ENCODE measurements at regions not wholly inside any gene's neighbourhood (a gene's known extent, or its start where the extent isn't known, plus 50 kb on each side); places are given as distances from the start of the nearest gene placed in this dataset.

DNA sequence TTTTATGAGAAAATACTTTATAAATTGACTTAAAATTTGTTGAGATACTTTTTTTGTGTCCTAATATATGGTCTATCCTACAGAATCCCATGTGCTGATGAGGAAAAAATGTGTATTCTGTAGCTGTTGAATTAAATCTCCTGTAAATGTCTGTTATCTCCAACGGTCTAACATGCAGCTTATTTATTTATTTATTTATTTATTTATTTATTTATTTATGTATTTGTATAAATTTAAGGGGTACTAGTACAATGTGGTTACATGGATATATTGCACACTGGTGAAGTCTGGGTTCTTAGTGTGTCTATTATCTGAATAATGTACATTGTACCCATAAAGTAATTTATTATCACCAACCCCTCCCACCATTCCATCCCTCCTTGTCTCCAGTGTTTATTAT lies 315.5 kb downstream of the TENT5A start:
- no peak overlapping the region for H4K91ac ChIP-seq (replicated peaks; ENCODE audit: insufficient read length, low read length)
- TF ChIP-seq EGR1 (IDR thresholded peaks at IDR 0.05; ENCODE audit: borderline replicate concordance, low read depth, low read length) (no peak), CBX5 (IDR thresholded peaks at IDR 0.05; ENCODE audit: low read depth, low read length) (no peak), KDM1A (IDR thresholded peaks at IDR 0.05; ENCODE audit: borderline replicate concordance, low read length) (no peak), RFX5 (IDR thresholded peaks at IDR 0.05; ENCODE audit: borderline replicate concordance, low read depth, low read length) (no peak), KDM4A (IDR thresholded peaks at IDR 0.05; ENCODE audit: low read depth, low read length, severe bottlenecking) (no peak)
- TF ChIP-seq, protein P1, sequence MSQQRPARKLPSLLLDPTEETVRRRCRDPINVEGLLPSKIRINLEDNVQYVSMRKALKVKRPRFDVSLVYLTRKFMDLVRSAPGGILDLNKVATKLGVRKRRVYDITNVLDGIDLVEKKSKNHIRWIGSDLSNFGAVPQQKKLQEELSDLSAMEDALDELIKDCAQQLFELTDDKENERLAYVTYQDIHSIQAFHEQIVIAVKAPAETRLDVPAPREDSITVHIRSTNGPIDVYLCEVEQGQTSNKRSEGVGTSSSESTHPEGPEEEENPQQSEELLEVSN (IDR thresholded peaks at IDR 0.05) = no peak
- TF ChIP-seq, protein P2, sequence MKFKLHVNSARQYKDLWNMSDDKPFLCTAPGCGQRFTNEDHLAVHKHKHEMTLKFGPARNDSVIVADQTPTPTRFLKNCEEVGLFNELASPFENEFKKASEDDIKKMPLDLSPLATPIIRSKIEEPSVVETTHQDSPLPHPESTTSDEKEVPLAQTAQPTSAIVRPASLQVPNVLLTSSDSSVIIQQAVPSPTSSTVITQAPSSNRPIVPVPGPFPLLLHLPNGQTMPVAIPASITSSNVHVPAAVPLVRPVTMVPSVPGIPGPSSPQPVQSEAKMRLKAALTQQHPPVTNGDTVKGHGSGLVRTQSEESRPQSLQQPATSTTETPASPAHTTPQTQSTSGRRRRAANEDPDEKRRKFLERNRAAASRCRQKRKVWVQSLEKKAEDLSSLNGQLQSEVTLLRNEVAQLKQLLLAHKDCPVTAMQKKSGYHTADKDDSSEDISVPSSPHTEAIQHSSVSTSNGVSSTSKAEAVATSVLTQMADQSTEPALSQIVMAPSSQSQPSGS (IDR thresholded peaks at IDR 0.05; ENCODE audit: low read length) = no peak

More for the DNA sequence above, 315.5 kb downstream of the TENT5A start:
- ChIA-PET CTCF (ENCODE audit: partially characterized antibody) (no interaction called here), POLR2A (ENCODE audit: partially characterized antibody) (no interaction called here)
- Histone ChIP-seq H3K4me1 (replicated peaks in 1 of 4; ENCODE audit: control insufficient read depth in 3 of 4, insufficient read depth in 4 of 4, low read length in 3 of 4) (no peaks in the 10 kb centered on the region), H3K9me3 (ENCODE audit: insufficient read depth in 2 of 2, low read depth in 1 of 2, low read length in 1 of 2) (peaks cover 6 to 8% of the 10 kb centered on the region in 2 experiments; a peak in 2 of 4 replicates), H2BK20ac (ENCODE audit: low read length) (no peak overlapping the region), H3K4me2 (ENCODE audit: insufficient read depth in 1 of 2, low read depth in 2 of 2, low read length in 2 of 2) (no peak overlapping the region), H3K4me3 (ENCODE audit: extremely low read depth in 1 of 4, insufficient read depth in 2 of 4, low read depth in 3 of 4, low read length in 4 of 4) (no peak overlapping the region), H4K20me1 (replicated peaks in 1 of 2; ENCODE audit: control insufficient read depth in 1 of 2, insufficient read depth in 2 of 2, low read length in 2 of 2) (no peaks in the 10 kb centered on the region), H2BK12ac (ENCODE audit: low read depth, low read length) (no peak overlapping the region), H3K36me3 (ENCODE audit: control insufficient read depth in 2 of 4, insufficient read depth in 4 of 4, low read length in 3 of 4) (no peaks in the 10 kb centered on the region), H3K79me2 (ENCODE audit: control insufficient read depth in 1 of 2, insufficient read depth in 2 of 2, low read length in 2 of 2) (no peaks in the 10 kb centered on the region), H3K14ac (ENCODE audit: insufficient read length) (no peak overlapping the region), H2BK15ac (ENCODE audit: low read length) (no peak overlapping the region), H3K27me3 (replicated peaks in 1 of 4; ENCODE audit: control insufficient read depth in 3 of 4, extremely low read depth in 1 of 4, insufficient read depth in 3 of 4, low read length in 3 of 4) (no peaks in the 10 kb centered on the region), H3K27ac (ENCODE audit: low read depth, low read length) (no peak overlapping the region), H3K4ac (replicated peaks; ENCODE audit: insufficient read length, low read depth, low read length) (no peak overlapping the region), H2AK5ac (ENCODE audit: low read depth, low read length) (no peak overlapping the region), H3K9ac (replicated peaks in 1 of 4; ENCODE audit: extremely low read depth in 1 of 4, low read depth in 3 of 4, low read length in 3 of 4) (no peak overlapping the region), H2BK120ac (replicated peaks; ENCODE audit: low read depth, low read length) (no peak overlapping the region), H4K8ac (ENCODE audit: extremely low read depth, insufficient read depth, low read length) (no peak overlapping the region), H4K5ac (ENCODE audit: insufficient read length, low read depth, low read length) (no peak overlapping the region), H3K18ac (ENCODE audit: extremely low read depth, low read length) (no peak overlapping the region), H2BK5ac (ENCODE audit: low read depth, low read length) (no peak overlapping the region), H2AFZ (ENCODE audit: low read length) (no peak overlapping the region), H3K79me1 (ENCODE audit: low read depth, low read length) (no peaks in the 10 kb centered on the region), H3K56ac (replicated peaks; ENCODE audit: insufficient read length, low read depth, low read length) (no peak overlapping the region), H3K23ac (ENCODE audit: insufficient read length) (no peak overlapping the region), H3K23me2 (ENCODE audit: low read depth, low read length) (no peaks in the 10 kb centered on the region)
- 100% methylated on average over 1 of the region's 1 CpG; no CpG with 5 or more reads in 1 of the 2 experiments for WGBS, 2 experiments (ENCODE audit: extremely low coverage in 1 of 2, insufficient coverage in 1 of 2, insufficient read length in 1 of 2, insufficient replicate concordance in 2 of 2, low coverage in 1 of 2, low lambda C conversion rate in 2 of 2, missing lambda C conversion rate in 1 of 2)
- FAIRE-seq (no peak), DNase-seq (ENCODE audit: low read depth in 1 of 2, low spot score in 2 of 2) (no peak)

All from H1 (cell line).